Fibroblast of lung (primary cell): ENCODE measurements at regions not wholly inside any gene's neighbourhood (a gene's known extent, or its start where the extent isn't known, plus 50 kb on each side); places are given as distances from the start of the nearest gene placed in this dataset.

Experiments
- CTCF ChIP-seq, 2 donors: IDR thresholded peaks in 1 of 2; conservative IDR thresholded peaks in 1 of 2; 1 replicate in 1 of 2; 2 replicates in 1 of 2; pipeline ENCODE4 v1.5.1; 2011 to 2012; ENCODE audit warnings: low read length in 2 of 2, control low read depth in 1 of 2, inconsistent platforms in 1 of 2, low read depth in 1 of 2, mild to moderate bottlenecking in 1 of 2
- EZH2 ChIP-seq: IDR thresholded peaks from 2 replicates; pipeline ENCODE4 v1.5.1; 2012; ENCODE audit warnings: low read length, control low read depth, mild to moderate bottlenecking; ENCODE audit errors: missing control alignments

DNA sequence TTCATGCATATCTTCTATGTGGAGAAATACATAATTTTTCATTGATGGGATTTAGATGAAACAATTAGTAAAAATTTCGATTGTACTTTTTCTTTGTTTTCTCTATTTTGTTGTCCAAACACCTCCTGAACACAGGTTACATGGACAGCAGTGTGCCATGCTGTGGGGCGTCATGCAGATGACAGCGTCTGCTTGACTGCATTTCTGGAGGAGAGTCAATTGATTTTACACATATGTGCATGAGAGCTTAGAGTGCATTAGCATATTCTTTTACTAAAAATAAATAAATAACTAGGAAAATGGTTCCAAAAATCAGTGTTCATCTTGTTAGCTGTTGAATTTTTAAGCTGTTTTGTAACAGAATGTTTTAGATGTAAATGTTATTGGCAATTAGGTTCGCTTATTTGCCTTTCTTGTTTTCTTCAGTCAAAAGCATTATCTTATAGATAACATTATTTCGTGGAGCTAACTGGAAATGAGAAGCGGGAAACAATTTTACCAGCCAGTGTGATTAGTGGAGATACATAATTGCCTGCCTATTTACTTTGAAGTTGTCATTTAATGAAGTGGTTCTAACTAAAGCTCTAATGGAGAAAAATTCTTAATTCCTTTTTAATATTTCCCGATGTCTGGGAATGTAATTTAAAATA lies 82.7 kb upstream of the VGLL3 start:
- TF ChIP-seq CTCF (conservative IDR thresholded peaks at IDR 0.05 in 1 of 2, IDR thresholded peaks at IDR 0.05 in 1 of 2; ENCODE audit: low read depth in 1 of 2, low read length in 2 of 2) = no peak
- TF ChIP-seq EZH2 = no peak
